GM12878 (cell line): ENCODE measurements at regions not wholly inside any gene's neighbourhood (a gene's known extent, or its start where the extent isn't known, plus 50 kb on each side); places are given as distances from the start of the nearest gene placed in this dataset.

ENCODE experiments used
- ATAC-seq: fragments of 200-7000 bp; cut with Tn5 transposase; 3 replicates; pipeline ENCODE4 v1.9.1; 2020; ENCODE audit warnings: mild to moderate bottlenecking, moderate library complexity
- BruUV-seq: library from RNA; stranded (reverse); fragments of 400-500 nt; replicated peaks from 2 replicates; lab custom pipeline; 2021; lab: Mats Ljungman, UMichigan
- CTCF ChIA-PET: fragments of 300-600 bp; sonication (Branson Sonifier 250); formaldehyde crosslinking; extraction: SDS; loops from one replicate; lab custom pipeline; 2021; ENCODE audit warnings: inconsistent platforms; lab: Yijun Ruan, JAX
- POLR2A ChIA-PET: fragments of 350-600 bp; formaldehyde crosslinking; extraction: SDS; loops from one replicate; lab custom pipeline; 2021; ENCODE audit warnings: inconsistent platforms; lab: Charles Lee
- RAD21 ChIA-PET: fragments of 300-600 bp; sonication (Branson Sonifier 250); formaldehyde crosslinking; loops from one replicate; lab custom pipeline; 2023; ENCODE audit warnings: antibody characterized with exemption; ENCODE audit not compliant: unreplicated experiment; lab: Charles Lee
- SMC1A ChIA-PET: fragments of 300-600 bp; sonication (Branson Sonifier 250); formaldehyde crosslinking; loops from one replicate; lab custom pipeline; 2023; ENCODE audit not compliant: unreplicated experiment, uncharacterized antibody; lab: Charles Lee
- DNase-seq: peaks from one replicate; pipeline ENCODE4 v3.0.0-alpha.2; 2011; ENCODE audit warnings: low read depth, low spot score
- FAIRE-seq: peaks from 3 replicates; lab custom pipeline; 2011; peaks lifted over from hg19 to GRCh38; lab: Jason Lieb, UNC
- H2AFZ ChIP-seq: 2 replicates; pipeline ENCODE4 v1.6.0; 2011; ENCODE audit warnings: low read depth, low read length, control low read depth; ENCODE audit not compliant: control insufficient read depth
- H3K27ac ChIP-seq: 2 replicates; pipeline ENCODE4 v1.5.1; 2011; ENCODE audit warnings: control low read depth; ENCODE audit not compliant: control insufficient read depth, insufficient read depth
- H3K27me3 ChIP-seq, 2 experiments: replicated peaks in 1 of 2; 2 replicates each; pipeline versions ENCODE4 v1.6.0 to v1.6.1; 2011; ENCODE audit warnings: low read length in 1 of 2; ENCODE audit not compliant: control insufficient read depth in 2 of 2, insufficient read depth in 2 of 2
- H3K36me3 ChIP-seq, 2 experiments: 2 replicates each; pipeline ENCODE4 v1.5.1; 2011; ENCODE audit warnings: low read length in 1 of 2; ENCODE audit not compliant: control insufficient read depth in 2 of 2, insufficient read depth in 2 of 2
- H3K4me1 ChIP-seq: 2 replicates; pipeline ENCODE4 v1.6.1; 2011; ENCODE audit warnings: mild to moderate bottlenecking, low read length, moderate library complexity, mixed read lengths; ENCODE audit not compliant: control insufficient read depth, insufficient read depth
- H3K4me2 ChIP-seq: 2 replicates; pipeline ENCODE4 v1.6.0; 2011; ENCODE audit warnings: control low read depth; ENCODE audit not compliant: control insufficient read depth, insufficient read depth
- H3K4me3 ChIP-seq: fragments of 200-600 bp; sonication (generic); 2 replicates; pipeline ENCODE4 v1.5.1; 2016
- H3K79me2 ChIP-seq: 2 replicates; pipeline ENCODE4 v1.6.0; 2011; ENCODE audit warnings: low read length; ENCODE audit not compliant: control insufficient read depth, insufficient read depth
- H3K9ac ChIP-seq: 2 replicates; pipeline ENCODE4 v1.8.0; 2011; ENCODE audit warnings: low read length, control low read depth, mixed read lengths; ENCODE audit not compliant: control insufficient read depth, insufficient read depth
- H3K9me3 ChIP-seq: replicated peaks from 3 replicates; pipeline ENCODE4 v1.5.1; 2011; ENCODE audit warnings: mild to moderate bottlenecking, low read length; ENCODE audit not compliant: control insufficient read depth, insufficient read depth
- H4K20me1 ChIP-seq: 2 replicates; pipeline ENCODE4 v1.6.0; 2011; ENCODE audit not compliant: control insufficient read depth, insufficient read depth
- BCL3 ChIP-seq: IDR thresholded peaks from 2 replicates; pipeline ENCODE4 v1.6.1; 2011; ENCODE audit warnings: borderline replicate concordance, low read depth, mild to moderate bottlenecking, moderate library complexity, low read length; ENCODE audit not compliant: insufficient read depth, poor library complexity, severe bottlenecking
- CEBPZ ChIP-seq: fragments of 150-350 bp; IDR thresholded peaks from 2 replicates; pipeline ENCODE4 v1.6.1; 2016; ENCODE audit warnings: low read depth, low read length
- EGR1 ChIP-seq, 2 experiments: IDR thresholded peaks; 1 replicate in 1 of 2; 2 replicates in 1 of 2; pipeline ENCODE4 v1.6.1; 2011 to 2012; ENCODE audit warnings: low read depth in 2 of 2, low read length in 2 of 2, borderline replicate concordance in 1 of 2, mild to moderate bottlenecking in 1 of 2, moderate library complexity in 1 of 2
- ETV6 ChIP-seq, 2 experiments: fragments of 450-650 bp in 1 of 2; IDR thresholded peaks in 1 of 2; conservative IDR thresholded peaks in 1 of 2; 2 replicates each; pipeline ENCODE4 v1.6.1; 2014; ENCODE audit warnings: antibody characterized with exemption in 1 of 2, borderline replicate concordance in 1 of 2, low read depth in 1 of 2, mild to moderate bottlenecking in 1 of 2, moderate library complexity in 1 of 2
- HCFC1 ChIP-seq: fragments of 150-350 bp; IDR thresholded peaks from 2 replicates; pipeline ENCODE4 v1.6.1; 2014; ENCODE audit warnings: low read length
- KLF5 ChIP-seq: fragments of 450-650 bp; IDR thresholded peaks from 2 replicates; pipeline ENCODE4 v1.6.1; 2014; ENCODE audit warnings: mild to moderate bottlenecking; ENCODE audit not compliant: partially characterized antibody
- NFYB ChIP-seq: IDR thresholded peaks from 2 replicates; pipeline ENCODE4 v1.6.1; 2011; ENCODE audit warnings: low read depth, mild to moderate bottlenecking, low read length, improper control_type of control experiment, moderate library complexity; ENCODE audit not compliant: insufficient read depth
- NR2C1 ChIP-seq: fragments of 450-650 bp; IDR thresholded peaks from 2 replicates; pipeline ENCODE4 v1.6.1; 2017; ENCODE audit warnings: antibody characterized with exemption, mild to moderate bottlenecking, moderate library complexity
- PML ChIP-seq: IDR thresholded peaks from 2 replicates; pipeline ENCODE4 v1.6.1; 2012; ENCODE audit warnings: low read length, inconsistent platforms
- POU2F2 ChIP-seq: IDR thresholded peaks from 3 replicates; pipeline ENCODE4 v1.6.1; 2011; ENCODE audit warnings: low read depth, mild to moderate bottlenecking, low read length, borderline replicate concordance
- PRDM15 ChIP-seq: fragments of 450-650 bp; formaldehyde crosslinking; IDR thresholded peaks from 2 replicates; pipeline ENCODE4 v1.4.0; 2020; ENCODE audit warnings: mild to moderate bottlenecking, moderate library complexity
- SMARCA5 ChIP-seq: fragments of 450-650 bp; IDR thresholded peaks from 2 replicates; pipeline ENCODE4 v1.6.1; 2017; ENCODE audit warnings: mild to moderate bottlenecking
- ZNF207 ChIP-seq: fragments of 450-650 bp; IDR thresholded peaks from 2 replicates; pipeline ENCODE4 v1.6.1; 2014; ENCODE audit warnings: antibody characterized with exemption, mild to moderate bottlenecking, borderline replicate concordance
- in situ Hi-C: fragments of 300-500 bp; cut with MboI; formaldehyde crosslinking; loops from 9 replicates; pipeline ENCODE4 v1.14.3; 2018; ENCODE audit warnings: mixed read lengths
- intact Hi-C: fragments of 100-400 bp; cut with micrococcal nuclease; formaldehyde crosslinking; loops from one replicate; pipeline ENCODE4 v1.14.2; 2022; ENCODE audit not compliant: unreplicated experiment

- no peak for TF ChIP-seq PRDM15 (CRISPR knock-in tag)
Measured at GRCh38 chr15:95091444-95091843, 860.1 kb downstream of the MCTP2 start (continued).

GRCh38 chr15:95095250-95095649 is 863.9 kb downstream of the MCTP2 start:
- TF ChIP-seq NR2C1 (no peak), ETV6 (conservative IDR thresholded peaks at IDR 0.05 in 1 of 2, IDR thresholded peaks at IDR 0.05 in 1 of 2; ENCODE audit: borderline replicate concordance in 1 of 2, low read depth in 1 of 2) (no peak), HCFC1 (no peak), PML (no peak), ZNF207 (no peak), SMARCA5 (no peak), NFYB (no peak), KLF5 (no peak), BCL3 (no peak), POU2F2 (no peak), EGR1 (IDR thresholded peaks at IDR 0.05; ENCODE audit: borderline replicate concordance in 1 of 2, low read depth in 2 of 2, low read length in 2 of 2) (no peak), CEBPZ (no peak)
- no peaks in the 10 kb centered on the region for H3K36me3 ChIP-seq

More at GRCh38 chr15:95095250-95095649, 863.9 kb downstream of the MCTP2 start:
- no peak overlapping the region for H3K27ac ChIP-seq
- no peaks in the 10 kb centered on the region for H3K27me3 ChIP-seq
- ChIA-PET POLR2A (no interaction called here), CTCF (no interaction called here), RAD21 (no interaction called here), SMC1A (no interaction called here)
- intact Hi-C loops = no loop called here
- H3K9me3 ChIP-seq = no peaks in the 10 kb centered on the region; the same call in 2 of the 3 replicates
- H2AFZ ChIP-seq = no peak overlapping the region
- H3K9ac ChIP-seq = no peak overlapping the region
- no peak overlapping the region for H3K4me3 ChIP-seq
- no peak for DNase-seq
- no peak for ATAC-seq
- H3K79me2 ChIP-seq = no peaks in the 10 kb centered on the region
- in situ Hi-C loops = no loop called here
- no peaks in the 10 kb centered on the region for H4K20me1 ChIP-seq
- no peak for FAIRE-seq
- no peak overlapping the region for H3K4me2 ChIP-seq
- H3K4me1 ChIP-seq = no peaks in the 10 kb centered on the region
- BruUV-seq = no TSS peak
